GM23248 (cell line): ENCODE measurements at regions not wholly inside any gene's neighbourhood (a gene's known extent, or its start where the extent isn't known, plus 50 kb on each side); places are given as distances from the start of the nearest gene placed in this dataset.
"Not testable (repeated sequence)": the region's sequence is repeated elsewhere in the genome, so short reads cannot be mapped to it uniquely, and the experiment has no call there.

Experiments
- DNase-seq: peaks from one replicate; pipeline ENCODE4 v3.0.0-alpha.2; 2015
- H2AFZ ChIP-seq: fragments of 200-600 bp; sonication (generic); 2 replicates; pipeline ENCODE4 v1.6.1; 2016; ENCODE audit warnings: antibody characterized with exemption
- H3F3A ChIP-seq: fragments of 200-600 bp; sonication (generic); 2 replicates; pipeline ENCODE4 v1.6.1; 2016; ENCODE audit warnings: mild to moderate bottlenecking, antibody characterized with exemption, mixed run types; ENCODE audit not compliant: insufficient read depth
- H3K27ac ChIP-seq: fragments of 200-600 bp; sonication (generic); 2 replicates; pipeline ENCODE4 v1.5.1; 2016; ENCODE audit warnings: mild to moderate bottlenecking
- H3K27me3 ChIP-seq: fragments of 200-600 bp; sonication (generic); replicated peaks from 2 replicates; pipeline ENCODE4 v1.6.1; 2016; ENCODE audit warnings: mild to moderate bottlenecking; ENCODE audit not compliant: insufficient read depth
- H3K36me3 ChIP-seq: fragments of 200-600 bp; sonication (generic); 2 replicates; pipeline ENCODE4 v1.6.1; 2016; ENCODE audit warnings: low read depth, mild to moderate bottlenecking
- H3K4me1 ChIP-seq: fragments of 200-600 bp; sonication (generic); 2 replicates; pipeline ENCODE4 v1.6.1; 2016; ENCODE audit warnings: mild to moderate bottlenecking; ENCODE audit not compliant: insufficient read depth
- H3K4me2 ChIP-seq: fragments of 200-600 bp; sonication (generic); one replicate; pipeline ENCODE4 v1.6.1; 2016; ENCODE audit warnings: mild to moderate bottlenecking; ENCODE audit not compliant: unreplicated experiment
- H3K4me3 ChIP-seq: fragments of 200-600 bp; sonication (generic); 2 replicates; pipeline ENCODE4 v1.5.1; 2016; ENCODE audit warnings: mild to moderate bottlenecking
- H3K79me2 ChIP-seq: fragments of 200-600 bp; sonication (generic); 2 replicates; pipeline ENCODE4 v1.6.1; 2016; ENCODE audit warnings: mild to moderate bottlenecking; ENCODE audit not compliant: insufficient read depth
- H3K9ac ChIP-seq: fragments of 200-600 bp; sonication (generic); 2 replicates; pipeline ENCODE4 v1.6.1; 2016; ENCODE audit warnings: mild to moderate bottlenecking
- H3K9me2 ChIP-seq: fragments of 200-600 bp; sonication (generic); 2 replicates; pipeline ENCODE4 v1.6.1; 2016; ENCODE audit warnings: mixed run types, mild to moderate bottlenecking, moderate library complexity; ENCODE audit not compliant: insufficient read depth
- H3K9me3 ChIP-seq: fragments of 200-600 bp; sonication (generic); one replicate; pipeline ENCODE4 v1.6.1; 2017; ENCODE audit warnings: low read depth
- H4K20me1 ChIP-seq: fragments of 200-600 bp; sonication (generic); 2 replicates; pipeline ENCODE4 v1.6.0; 2016; ENCODE audit not compliant: insufficient read depth
- EZH2 ChIP-seq: fragments of 200-600 bp; sonication (generic); IDR thresholded peaks from 2 replicates; pipeline ENCODE4 v1.6.1; 2018; ENCODE audit warnings: antibody characterized with exemption, mild to moderate bottlenecking; ENCODE audit not compliant: insufficient read depth, poor library complexity, severe bottlenecking
- EZH2phosphoT487 ChIP-seq: fragments of 200-600 bp; sonication (generic); IDR thresholded peaks from 2 replicates; pipeline ENCODE4 v1.6.1; 2018; ENCODE audit warnings: antibody characterized with exemption, moderate library complexity, mild to moderate bottlenecking, low read depth; ENCODE audit not compliant: insufficient read depth
- whole genome bisulfite sequencing, 2 experiments: methylation state at CpG; one replicate each; pipeline ENCODE4 v1.1.6; 2015 to 2017; ENCODE audit warnings: low lambda C conversion rate in 2 of 2, low coverage in 1 of 2; ENCODE audit errors: missing lambda C conversion rate in 2 of 2; 5-methylcytosine and 5-hydroxymethylcytosine counted together
- in situ Hi-C: fragments of 300-500 bp; cut with MboI; formaldehyde crosslinking; loops from 2 replicates; pipeline ENCODE4 v1.15.0; 2020

GRCh38 chr5:163162645-163163044, 274.8 kb upstream of the CCNG1 start:
- H3K4me3 ChIP-seq = no peak overlapping the region
- H3K4me1 ChIP-seq = no peaks in the 10 kb centered on the region
- in situ Hi-C loops = no loop called here
- no peak overlapping the region for H2AFZ ChIP-seq
- no peak for DNase-seq
- WGBS, 2 experiments = 11% methylated on average over 3 of the region's 3 CpGs
- H3K36me3 ChIP-seq = no peaks in the 10 kb centered on the region
- H4K20me1 ChIP-seq = no peaks in the 10 kb centered on the region
- H3K9me3 ChIP-seq = no peaks in the 10 kb centered on the region
- no peak overlapping the region for H3K4me2 ChIP-seq
- no peak overlapping the region for H3K9ac ChIP-seq
- no peaks in the 10 kb centered on the region for H3K27me3 ChIP-seq
- no peaks in the 10 kb centered on the region for H3K79me2 ChIP-seq
- H3K9me2 ChIP-seq = no peaks in the 10 kb centered on the region
- TF ChIP-seq EZH2phosphoT487 = no peak
- no peak for TF ChIP-seq EZH2
- H3K27ac ChIP-seq = no peak overlapping the region
- H3F3A ChIP-seq = no peaks in the 10 kb centered on the region

- H3K9me2 ChIP-seq = no peaks in the 10 kb centered on the region
- in situ Hi-C loops = no loop called here
- H3K79me2 ChIP-seq = no peaks in the 10 kb centered on the region
- no peak overlapping the region for H3K9ac ChIP-seq
- TF ChIP-seq EZH2 (no peak), EZH2phosphoT487 (no peak)
- no peak overlapping the region for H3K27ac ChIP-seq
- DNase-seq = no peak
- H2AFZ ChIP-seq = no peak overlapping the region
- H3K4me2 ChIP-seq = no peak overlapping the region
- H4K20me1 ChIP-seq = no peaks in the 10 kb centered on the region
- 5 to 9% methylated on average over 2 of the region's 2 CpGs for WGBS, 2 experiments
- no peaks in the 10 kb centered on the region for H3K36me3 ChIP-seq
- no peaks in the 10 kb centered on the region for H3F3A ChIP-seq
- no peaks in the 10 kb centered on the region for H3K9me3 ChIP-seq
- no peak overlapping the region for H3K4me3 ChIP-seq
- H3K27me3 ChIP-seq = no peaks in the 10 kb centered on the region
- H3K4me1 ChIP-seq = no peaks in the 10 kb centered on the region
Measured at GRCh38 chr5:163163858-163164257, 273.5 kb upstream of the CCNG1 start.

GRCh38 chr5:163165277-163165676, 272.1 kb upstream of the CCNG1 start:
- H4K20me1 ChIP-seq = no peaks in the 10 kb centered on the region
- H3K27ac ChIP-seq = no peak overlapping the region
- DNase-seq = no peak
- no peaks in the 10 kb centered on the region for H3K36me3 ChIP-seq
- no peak overlapping the region for H2AFZ ChIP-seq
- no peak overlapping the region for H3K4me3 ChIP-seq
- no peaks in the 10 kb centered on the region for H3K9me3 ChIP-seq
- H3K79me2 ChIP-seq = no peaks in the 10 kb centered on the region
- no peaks in the 10 kb centered on the region for H3K9me2 ChIP-seq
- H3K4me2 ChIP-seq = no peak overlapping the region
- no peaks in the 10 kb centered on the region for H3K27me3 ChIP-seq
- WGBS, 2 experiments = 43 to 54% methylated on average over 10 of the region's 10 CpGs
- no peak for TF ChIP-seq EZH2
- TF ChIP-seq EZH2phosphoT487 = no peak
- H3K4me1 ChIP-seq = no peaks in the 10 kb centered on the region
- in situ Hi-C loops = no loop called here
- H3F3A ChIP-seq = no peaks in the 10 kb centered on the region
- no peak overlapping the region for H3K9ac ChIP-seq

GRCh38 chr5:163170161-163170560, 267.2 kb upstream of the CCNG1 start:
- in situ Hi-C loops, H3K4me2 ChIP-seq, H4K20me1 ChIP-seq, H3K4me3 ChIP-seq, H3K27ac ChIP-seq, H3K4me1 ChIP-seq, H3K27me3 ChIP-seq, H3K9ac ChIP-seq, DNase-seq, H2AFZ ChIP-seq, H3K36me3 ChIP-seq, H3F3A ChIP-seq, H3K9me2 ChIP-seq, H3K9me3 ChIP-seq, H3K79me2 ChIP-seq: not testable (repeated sequence)
- 19 to 20% methylated on average over 3 of the region's 3 CpGs for WGBS, 2 experiments

- 4 to 8% methylated on average over 1 of the region's 1 CpG for WGBS, 2 experiments
Measured at GRCh38 chr5:163172540-163173338, 264.7 kb upstream of the CCNG1 start.

More at GRCh38 chr5:163172540-163173338, 264.7 kb upstream of the CCNG1 start:
- Histone ChIP-seq H3K79me2 (no peaks in the 10 kb centered on the region), H4K20me1 (no peaks in the 10 kb centered on the region), H3K27me3 (no peaks in the 10 kb centered on the region), H3K4me1 (no peaks in the 10 kb centered on the region), H3K36me3 (no peaks in the 10 kb centered on the region), H2AFZ (no peak overlapping the region), H3K9ac (no peak overlapping the region), H3K9me3 (no peaks in the 10 kb centered on the region), H3K9me2 (no peaks in the 10 kb centered on the region), H3K4me3 (no peak overlapping the region), H3K4me2 (no peak overlapping the region), H3F3A (no peaks in the 10 kb centered on the region), H3K27ac (no peak overlapping the region)
- in situ Hi-C loops = no loop called here
- TF ChIP-seq EZH2phosphoT487 = no peak
- TF ChIP-seq EZH2 = no peak
- no peak for DNase-seq
